Stimulated activated CD8-positive, alpha-beta memory T cell treated with anti-CD3 and anti-CD28 coated beads, Interleukin-12 subunit alpha, Interleukin-12 subunit beta, amount 100 ng/mL, for 4 hours (primary cell): ENCODE measurements at regions not wholly inside any gene's neighbourhood (a gene's known extent, or its start where the extent isn't known, plus 50 kb on each side); places are given as distances from the start of the nearest gene placed in this dataset.
"Not testable (repeated sequence)": the region's sequence is repeated elsewhere in the genome, so short reads cannot be mapped to it uniquely, and the experiment has no call there.

Experiments used
- DNase-seq: peaks from one replicate; pipeline ENCODE4 v3.0.0-alpha.2; 2020; ENCODE audit warnings: low read depth

DNA sequence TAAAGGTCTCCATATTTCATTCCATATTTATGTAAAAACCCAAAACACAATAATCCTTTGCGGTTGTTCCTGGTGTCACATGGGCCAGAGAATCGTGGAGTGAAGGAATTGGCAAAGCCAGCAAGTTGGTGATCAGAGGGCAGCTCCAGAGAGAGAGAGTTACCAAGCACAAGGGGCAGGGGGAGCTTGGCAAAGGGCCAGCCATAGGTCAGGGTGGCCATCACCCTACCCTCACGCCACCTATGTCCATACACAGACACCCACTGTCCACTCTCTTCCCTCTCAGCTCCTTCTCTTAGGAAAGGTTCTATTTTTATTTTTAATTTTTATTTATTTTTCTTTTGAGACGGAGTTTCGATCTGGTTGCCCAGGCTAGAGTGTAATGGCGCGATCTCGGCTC lies 163.2 kb upstream of the JARID2 start:
- no peak for DNase-seq

DNA sequence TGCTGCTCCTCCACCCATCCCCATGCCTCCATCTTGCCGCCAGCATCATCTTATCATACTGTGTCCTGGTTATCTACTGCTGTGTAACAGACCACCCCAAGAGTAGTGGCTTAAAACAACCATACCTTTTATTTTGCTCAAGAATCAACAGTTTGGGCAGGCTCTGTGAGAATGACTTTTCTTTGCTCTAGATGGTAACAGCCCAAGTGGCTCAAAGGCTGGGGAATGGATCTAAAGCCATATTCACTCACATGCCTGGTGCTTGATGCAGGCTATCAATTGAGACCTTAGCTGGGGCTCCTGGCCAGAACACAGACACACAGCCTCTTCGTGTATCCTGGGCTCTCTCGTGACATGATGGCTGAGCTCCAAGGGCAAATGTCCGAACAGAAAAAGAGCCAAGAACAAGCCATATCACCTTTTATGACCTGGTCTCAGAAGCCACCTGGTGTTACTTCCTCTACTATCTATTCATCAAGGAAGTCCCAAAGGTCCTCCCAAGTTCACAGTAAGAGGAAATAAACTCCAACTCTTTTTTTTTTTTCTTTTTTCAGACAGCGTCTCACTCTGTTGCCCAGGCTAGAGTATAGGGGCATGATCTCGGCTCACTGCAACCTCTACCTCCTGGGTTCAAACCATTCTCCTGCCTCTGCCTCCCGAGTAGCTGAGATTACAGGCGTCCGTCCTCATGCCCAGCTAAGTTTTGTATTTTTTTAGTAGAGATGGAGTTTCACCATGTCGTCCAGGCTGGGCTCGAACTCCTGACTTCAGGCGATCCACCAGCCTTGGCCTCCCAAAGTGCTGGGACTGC lies 159.3 kb upstream of the JARID2 start:
- no peak for DNase-seq

DNA sequence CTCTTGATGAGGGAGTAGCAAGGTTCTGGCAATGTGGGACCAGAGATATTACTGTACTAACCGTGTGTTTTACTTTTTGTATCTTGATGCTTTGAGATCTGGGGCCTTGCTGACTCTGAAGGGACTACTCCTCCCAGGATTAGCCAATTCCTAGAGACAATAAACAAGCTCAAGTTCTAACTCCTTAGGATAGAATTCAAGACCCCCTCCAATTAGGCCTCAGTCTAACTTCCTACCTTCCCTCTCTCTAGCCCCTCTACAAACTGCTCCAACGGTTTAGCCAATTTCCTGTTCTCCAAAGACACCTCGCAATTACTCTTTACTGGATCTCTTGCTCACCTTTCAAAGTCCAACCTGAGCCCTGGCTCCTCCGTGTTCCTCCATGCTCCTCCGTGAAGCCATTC lies 158.7 kb upstream of the JARID2 start:
- no peak for DNase-seq

DNA sequence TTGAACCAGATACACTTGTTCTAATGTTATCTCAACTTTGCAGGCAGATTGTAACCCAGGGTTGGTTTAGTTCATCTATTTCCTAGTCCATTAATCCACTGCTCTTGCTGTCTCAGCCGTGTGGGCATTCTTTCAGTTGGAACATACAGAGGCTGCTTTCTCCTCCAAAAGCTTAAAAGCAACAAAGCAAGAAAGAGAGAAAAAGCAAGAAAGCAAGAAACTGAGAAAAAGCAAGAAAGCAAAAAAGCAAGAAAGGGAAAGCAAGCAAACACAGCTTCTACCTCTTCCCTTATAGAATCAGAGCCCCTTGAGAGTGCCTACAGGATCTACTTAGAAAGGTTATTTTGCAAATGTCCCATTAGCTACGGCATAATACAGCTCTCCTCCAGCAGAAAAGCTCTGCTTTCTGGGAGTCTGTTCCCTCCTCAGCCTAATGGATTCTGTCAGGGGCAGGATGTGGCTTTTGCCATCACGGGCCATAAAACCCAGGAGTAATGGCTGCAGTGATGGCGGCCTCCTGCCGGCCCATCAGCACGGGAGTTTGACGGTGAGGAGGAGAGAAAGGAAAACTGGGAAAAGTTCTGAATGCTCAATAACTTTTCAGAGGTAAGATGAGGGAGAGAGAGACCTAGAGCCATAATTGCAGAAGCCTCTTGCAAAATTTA lies 156.8 kb upstream of the JARID2 start:
- DNase-seq: no peak

DNA sequence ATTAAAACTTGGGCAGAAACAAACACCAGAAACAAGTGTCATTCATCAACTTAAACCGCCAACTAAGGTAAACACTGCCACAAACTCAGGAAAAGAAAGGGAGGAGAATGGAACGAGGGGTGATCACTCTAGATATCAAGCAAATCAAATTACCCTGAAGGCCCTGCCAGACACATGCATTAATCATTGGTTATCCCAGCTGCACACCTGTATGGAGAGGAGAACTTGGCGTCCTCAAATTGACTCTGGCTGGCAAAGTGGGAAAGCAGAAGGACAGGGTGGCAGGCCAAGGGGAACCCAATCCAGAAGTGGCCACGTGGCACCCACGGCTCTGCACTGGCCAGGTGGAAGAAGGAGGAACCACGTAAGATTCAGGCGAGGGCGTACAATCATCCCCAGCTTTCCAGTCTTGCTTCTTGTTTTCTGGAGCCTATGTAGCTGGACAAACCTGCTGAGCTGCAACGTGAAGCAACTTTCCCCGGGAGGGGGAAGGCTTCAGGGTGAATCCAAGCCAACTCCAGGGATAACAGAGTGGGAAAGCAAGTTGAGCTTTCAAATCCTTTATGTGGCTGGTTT lies 156.2 kb upstream of the JARID2 start:
- no peak for DNase-seq

DNA sequence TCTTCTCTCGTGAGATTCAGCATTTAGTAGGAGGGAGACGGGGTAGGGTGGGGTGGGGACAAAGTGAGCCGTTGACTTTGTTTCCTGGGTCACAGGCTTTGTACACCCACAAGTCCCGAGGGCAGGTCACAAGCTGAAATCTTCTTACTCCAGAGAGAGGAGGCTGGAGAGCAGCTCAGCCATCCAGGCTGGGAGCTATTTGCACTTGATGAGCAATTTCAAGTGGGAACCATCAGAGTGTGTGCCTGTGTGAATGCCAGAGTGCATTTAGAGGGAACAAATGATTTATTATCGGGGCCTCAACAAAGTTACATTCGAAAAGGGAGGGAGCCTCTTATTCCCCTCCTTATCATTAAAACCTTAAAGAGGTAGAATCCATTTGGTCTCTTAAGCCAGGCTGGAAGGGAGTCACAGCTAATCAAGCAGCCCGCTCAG lies 155.7 kb upstream of the JARID2 start:
- DNase-seq: no peak

DNA sequence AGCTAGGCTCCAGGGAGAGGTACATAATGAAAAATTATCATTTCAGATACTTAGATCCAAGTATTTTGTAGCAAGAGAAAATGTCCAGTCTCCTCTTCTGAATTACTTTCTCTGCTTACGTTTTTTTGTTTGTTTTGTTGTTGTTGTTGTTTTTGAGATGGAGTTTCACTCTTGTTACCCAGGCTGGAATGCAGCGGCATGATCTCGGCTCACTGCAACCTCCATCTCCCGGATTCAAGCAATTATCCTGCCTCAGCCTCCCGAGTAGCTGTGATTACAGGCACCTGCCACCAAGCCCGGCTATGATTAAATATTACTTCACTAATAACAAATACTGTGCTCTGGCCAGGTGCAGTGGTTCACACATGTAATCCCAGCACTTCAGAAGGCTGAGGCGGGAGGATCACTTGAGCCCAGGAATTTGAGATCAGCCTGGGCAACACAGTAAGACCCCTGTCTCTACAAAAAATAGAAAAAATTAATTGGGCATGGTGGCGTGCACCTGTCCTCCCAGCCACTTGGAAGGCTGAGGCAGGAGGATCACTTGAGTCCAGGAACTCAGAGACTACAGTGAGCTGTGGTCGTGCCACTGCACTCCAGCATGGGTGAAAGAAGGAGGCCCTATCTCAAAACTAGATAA lies 155.0 kb upstream of the JARID2 start:
- DNase-seq: no peak

DNA sequence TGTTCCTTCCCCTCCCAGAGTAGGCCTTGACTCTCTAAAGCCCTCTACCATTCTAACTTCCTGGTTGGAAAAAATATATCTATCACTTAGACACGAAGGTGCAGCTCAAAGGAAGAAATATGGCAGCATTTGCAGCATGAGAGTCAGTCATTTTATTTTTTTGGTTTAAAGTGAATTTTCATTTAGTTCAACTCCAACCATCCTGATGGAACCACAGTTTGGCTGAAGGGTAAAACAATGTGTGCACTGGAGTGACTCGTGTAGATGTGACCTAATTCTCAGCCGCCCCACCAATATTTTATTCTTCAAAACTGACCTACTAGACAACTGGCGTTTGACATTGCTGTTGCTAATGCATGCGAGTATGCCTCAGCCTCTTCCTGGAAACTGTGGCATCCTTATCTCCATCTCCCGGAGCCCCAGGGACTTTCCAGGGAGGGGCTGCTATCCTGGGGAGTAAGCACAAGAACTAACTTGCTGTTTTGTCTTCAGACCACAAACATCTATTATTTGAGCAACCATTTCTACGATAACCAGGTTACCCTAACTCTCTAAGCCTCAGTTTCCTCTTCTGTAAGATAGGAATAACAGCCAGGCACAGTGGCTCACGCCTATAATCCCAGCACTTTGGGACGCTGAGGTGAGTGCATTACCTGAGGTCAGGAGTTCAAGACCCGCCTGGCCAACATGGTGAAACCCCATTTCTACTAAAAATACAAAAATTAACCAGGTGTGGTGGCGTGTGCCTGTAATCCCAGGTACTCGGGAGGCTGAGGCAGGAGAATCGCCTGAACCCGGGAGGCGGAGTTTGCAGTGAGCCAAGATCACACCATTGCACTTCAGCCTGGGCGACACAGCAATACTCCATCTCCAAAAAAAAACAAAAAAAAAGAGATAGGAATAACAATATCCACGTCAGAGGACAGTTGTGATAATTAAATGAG lies 148.7 kb upstream of the JARID2 start:
- DNase-seq: no peak

DNA sequence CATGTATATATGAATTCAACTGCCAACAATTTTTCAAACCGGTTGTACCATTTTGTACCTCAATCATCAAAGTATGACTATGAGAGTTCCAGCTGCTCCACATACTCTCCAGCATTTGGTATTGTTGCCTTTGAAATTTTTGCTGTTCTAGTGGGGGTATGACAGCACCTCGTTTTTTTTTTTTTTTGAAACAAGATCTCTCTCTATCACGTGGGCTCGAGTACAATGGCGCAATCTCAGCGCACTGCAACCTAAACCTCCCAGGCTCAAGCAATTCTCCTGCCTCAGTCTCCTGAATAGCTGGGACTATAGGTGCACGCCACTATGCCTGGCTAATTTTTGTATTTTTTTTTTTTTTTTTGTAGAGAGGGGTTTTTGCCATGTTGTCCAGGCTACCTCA lies 144.7 kb upstream of the JARID2 start:
- DNase-seq: no peak

DNA sequence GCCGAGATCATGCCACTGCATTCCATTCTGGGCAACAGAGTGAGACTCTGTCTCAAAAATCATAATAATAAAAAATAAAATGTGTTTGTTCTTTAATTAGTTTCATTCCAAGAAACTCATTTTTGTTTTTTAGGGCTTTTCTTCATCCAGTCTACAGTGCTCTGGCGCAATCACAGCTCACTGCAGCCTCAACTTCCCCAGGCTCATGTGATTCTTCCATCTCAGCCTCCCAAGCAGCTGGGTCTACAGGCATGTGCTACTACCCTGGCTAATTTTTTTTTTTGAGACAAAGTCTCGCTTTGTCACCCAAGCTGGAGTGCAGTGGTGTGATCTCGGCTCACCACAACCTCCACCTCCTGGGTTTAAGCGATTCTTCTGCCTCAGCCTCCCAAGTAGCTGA lies 143.6 kb upstream of the JARID2 start:
- no peak for DNase-seq

DNA sequence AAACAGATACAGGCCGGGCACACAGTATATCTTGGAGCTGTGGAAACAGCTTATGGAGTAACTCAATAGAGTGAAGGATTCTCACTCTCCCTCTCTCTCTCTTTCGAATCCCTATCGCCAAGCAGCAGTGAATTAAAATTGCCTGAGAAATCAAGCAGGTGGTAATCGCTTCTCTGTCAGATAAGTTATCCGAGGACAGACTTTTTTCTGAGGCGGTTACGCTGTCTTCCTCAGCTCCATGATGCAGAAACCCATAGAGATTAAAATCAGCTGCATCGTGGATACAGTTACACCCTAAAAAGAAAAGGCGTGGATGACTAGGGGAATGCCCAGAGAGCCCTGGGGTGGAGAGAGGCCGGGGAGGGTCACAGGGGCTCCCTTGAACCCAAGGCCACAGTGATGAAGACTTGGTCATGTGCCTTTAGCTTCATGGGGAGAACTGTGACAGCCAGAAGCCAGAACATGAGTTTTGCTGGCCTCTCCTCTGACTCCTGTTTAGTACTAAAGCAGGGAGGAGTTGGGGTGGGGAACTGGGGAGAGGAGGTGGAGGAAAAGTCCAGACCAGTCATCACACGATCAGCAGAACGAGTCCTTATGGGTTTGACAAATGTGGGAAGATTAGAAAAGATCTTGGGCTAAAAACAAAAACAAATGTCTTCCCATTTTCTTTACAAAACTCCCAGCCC lies 138.8 kb upstream of the JARID2 start:
- DNase-seq: no peak

DNA sequence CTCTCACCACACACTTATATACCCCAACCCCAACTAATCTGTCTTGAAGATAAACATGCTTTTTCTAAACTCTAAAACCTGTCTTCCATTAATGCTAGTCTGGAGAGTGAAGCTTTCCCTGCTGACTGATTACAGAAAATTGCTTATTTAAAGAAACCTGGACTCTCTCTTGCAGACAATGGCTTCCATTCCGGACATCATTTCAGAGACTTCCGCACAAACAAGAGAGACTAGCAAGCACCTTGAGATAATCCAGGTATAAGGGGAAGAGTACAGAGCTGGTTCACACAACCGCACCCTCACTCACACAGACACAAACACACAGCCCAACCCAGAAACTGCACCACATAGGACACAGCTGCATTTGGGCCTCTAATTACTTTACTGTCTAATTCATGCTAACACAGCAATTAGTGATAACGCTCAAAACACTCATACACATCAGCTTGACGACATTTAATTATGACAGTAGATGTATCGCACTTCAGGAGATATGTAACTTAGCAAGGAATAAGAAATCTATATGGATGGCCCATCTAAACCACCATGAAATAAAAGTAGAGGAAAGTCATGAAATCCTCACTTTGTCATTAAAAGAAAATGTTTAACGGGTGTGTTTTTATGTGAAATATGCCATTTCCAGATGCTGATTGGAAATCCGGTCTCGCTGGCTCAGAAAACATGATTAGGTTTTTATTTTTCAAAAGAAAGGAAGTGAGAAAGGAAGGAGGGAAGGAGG lies 138.1 kb upstream of the JARID2 start:
- no peak for DNase-seq

DNA sequence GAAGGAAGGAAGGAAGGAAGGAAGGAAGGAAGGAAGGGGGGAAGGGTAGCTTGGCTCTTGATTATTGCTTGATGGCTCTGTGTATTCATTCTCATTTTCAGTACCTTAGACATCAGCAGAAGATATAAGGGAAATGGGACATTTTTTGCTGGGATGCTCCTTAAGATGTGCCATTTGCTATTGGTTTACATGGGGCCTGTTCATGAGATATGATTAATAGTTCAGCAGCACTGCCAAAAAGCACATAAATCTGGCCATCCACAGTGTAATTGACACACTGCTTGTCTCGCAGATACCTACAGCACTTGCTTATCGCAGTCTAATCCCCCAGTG lies 137.5 kb upstream of the JARID2 start:
- no peak for DNase-seq

DNA sequence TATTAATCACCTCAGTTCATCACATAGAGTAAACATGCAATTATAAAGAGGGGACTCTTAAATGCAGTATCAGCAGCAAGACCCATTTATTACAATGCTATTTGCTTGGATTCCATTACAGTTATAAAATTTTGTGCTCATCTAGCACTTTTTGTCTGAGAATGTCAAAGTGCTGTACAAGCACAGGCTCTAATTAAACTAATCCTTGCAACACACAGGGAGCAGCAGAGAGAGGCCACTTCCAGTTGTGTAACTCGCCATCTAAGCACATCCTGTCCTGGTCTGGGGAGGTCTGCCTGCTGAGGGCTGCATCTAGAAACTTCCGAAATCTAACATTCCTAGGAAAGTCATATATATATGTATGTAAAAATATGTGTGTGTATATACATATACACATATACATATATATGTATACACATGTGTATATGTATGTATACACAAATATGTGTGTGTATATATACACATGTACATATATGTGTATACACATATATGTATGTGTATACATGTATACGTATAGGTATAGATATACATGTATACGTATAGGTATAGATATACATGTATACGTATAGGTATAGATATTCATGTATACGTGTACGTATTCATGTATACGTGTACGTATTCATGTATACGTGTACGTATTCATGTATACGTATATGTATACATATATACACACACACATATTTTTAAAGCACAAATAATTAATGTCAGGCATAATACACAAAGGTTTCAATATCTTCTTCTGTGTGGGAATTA lies 136.4 kb upstream of the JARID2 start:
- no peak for DNase-seq

DNA sequence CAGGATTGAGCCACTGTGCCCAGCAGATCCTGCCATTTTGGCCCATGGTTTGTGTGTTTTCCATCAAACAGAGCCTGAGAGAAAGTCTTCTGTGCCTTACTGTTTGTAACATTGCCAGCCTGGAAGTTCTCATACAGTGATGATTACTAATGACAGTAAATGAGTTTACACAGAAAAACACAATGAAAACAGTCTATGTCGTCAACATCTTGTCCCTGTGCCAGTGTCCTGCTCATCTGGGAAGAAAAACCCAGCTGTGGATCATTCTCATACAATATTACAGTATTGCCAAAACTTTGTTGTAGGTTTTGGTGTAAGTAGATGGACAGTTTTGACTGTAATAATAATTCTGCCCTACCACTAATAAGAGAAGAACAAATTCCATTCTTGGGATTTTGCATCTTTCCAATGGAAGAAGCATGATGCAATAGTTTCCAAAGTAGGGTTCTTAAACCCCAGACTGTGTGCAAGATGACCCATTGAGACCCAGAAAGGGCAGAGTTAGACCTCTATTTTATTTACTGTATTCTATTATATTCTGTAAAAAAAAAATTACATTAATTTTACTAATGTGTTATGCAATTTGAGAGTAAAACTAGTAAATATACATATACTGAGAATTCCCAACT lies 135.0 kb upstream of the JARID2 start:
- no peak for DNase-seq

DNA sequence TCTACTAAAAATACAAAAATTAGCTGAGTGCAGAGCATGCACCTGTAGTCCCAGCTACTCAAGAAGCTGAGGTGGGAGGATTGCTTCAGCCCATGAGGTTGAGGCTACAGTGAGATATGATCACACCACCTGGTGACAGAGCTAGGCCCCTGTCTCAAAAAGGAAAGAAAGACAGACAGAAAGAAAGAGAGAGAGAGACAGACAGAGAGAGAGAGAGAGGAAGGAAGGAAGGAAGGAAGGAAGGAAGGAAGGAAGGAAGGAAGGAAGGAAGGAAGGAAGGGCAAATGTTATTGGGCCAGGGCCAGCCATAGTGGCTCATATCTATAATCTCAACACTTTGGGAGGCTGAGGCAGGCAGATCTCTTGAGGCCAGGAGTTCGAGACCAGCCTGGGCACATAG lies 134.3 kb upstream of the JARID2 start:
- DNase-seq: not testable (repeated sequence)

DNA sequence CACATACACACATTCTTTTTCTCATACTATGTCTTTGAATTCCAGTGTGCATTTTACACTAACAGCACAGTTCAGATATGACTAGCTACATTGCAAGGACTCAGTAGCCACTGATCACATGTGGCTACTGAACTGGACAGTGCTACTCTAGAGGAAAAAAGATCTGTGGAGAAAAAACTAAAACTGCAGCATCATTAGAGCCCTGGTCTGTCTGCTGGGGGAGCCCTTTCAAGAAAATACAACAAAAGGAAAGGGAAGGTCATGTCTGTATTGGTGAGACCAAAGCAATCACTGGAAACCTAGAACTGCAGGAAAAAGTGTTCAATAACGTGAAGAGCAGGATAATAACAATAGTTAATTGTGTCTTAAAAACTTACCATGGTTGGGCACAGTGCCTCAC lies 132.3 kb upstream of the JARID2 start:
- no peak for DNase-seq

DNA sequence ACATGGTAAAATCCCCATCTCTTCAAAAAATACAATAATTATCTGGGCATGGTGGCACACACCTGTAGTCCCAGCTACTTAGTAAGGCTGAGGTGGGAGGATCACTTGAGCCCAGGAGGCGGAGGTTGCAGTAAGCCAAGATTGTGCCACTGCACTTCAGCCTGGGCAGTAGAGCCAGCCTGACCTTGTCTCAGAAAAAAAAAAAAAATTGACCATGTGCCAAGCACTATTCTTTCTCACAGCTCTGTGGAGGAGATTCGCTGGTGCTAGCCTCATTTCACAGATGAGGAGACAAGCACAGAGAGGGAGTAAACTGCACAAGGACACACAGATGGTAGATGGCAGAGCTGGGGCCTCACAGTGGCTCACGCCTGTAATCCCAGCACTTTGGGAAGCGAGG lies 131.8 kb upstream of the JARID2 start:
- DNase-seq: no peak

DNA sequence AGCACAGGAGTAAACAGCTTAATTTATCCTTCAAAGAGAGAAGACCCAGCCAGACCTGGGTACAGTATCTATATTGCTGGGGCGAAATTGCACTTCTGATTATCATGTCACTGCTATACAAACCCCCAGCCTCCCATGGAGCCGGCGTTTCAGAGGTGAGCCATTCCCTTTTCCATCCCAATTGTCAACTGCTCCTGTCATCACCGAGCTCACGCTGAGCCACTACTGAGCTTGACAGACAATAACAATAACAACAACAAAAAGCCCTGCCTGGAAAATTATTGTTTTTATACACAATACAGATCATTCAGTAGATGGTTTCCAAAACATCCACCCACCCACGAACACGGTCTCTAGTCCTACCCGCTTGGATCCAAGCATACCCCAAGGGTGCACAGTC lies 129.0 kb upstream of the JARID2 start:
- DNase-seq: no peak
